ENCODE measurements at regions not wholly inside any gene's neighbourhood (a gene's known extent, or its start where the extent isn't known, plus 50 kb on each side); places are given as distances from the start of the nearest gene placed in this dataset.

DNA sequence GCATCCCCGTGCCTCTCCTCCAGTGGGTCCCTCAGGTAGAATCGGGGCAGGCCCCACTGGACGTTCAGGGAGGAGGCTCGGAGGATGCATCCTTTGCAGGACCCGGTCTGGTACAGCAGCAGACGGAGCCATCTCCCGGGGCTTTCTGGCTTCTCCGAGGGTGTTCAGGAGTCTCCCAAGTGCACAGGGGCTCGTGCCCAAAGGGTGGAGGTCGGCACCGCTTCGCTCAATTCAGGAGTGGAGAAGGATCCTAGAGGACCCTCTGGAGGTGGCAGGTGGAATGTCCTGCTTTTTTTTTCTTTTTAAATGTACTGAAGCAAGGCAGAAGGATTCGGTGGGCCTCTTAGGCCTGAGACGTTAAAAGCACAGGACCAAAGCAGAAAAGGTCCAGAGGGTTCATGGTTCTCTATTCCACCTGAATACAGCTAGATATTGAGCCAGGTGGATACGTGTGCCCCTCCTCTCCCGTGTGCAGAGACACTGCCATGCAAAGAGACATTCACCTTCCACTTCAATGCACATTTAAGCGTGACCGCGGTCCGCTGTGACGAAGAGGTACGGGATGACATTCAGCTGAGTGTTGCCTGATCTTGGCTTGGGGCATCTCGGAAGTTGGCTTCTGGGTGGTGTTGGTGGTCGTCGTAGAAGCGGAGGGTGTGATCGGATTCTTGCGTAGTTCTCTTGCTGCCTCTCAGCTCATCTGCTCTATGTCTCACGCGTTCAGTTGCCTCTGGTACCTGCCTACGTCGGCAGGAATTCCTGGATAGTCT, 281.2 kb upstream of the AGTR2 start:
- DNase-seq (peak in 2 of 4 donors; percentile 6 to 31), ATAC-seq (no peak)
- intact Hi-C loops (cut with DNase I): no loop called here
- Histone ChIP-seq H3K4me1 (peaks cover 6% of the 10 kb centered on the region), H3K36me3 (replicated peaks in 1 of 2; ENCODE audit: insufficient read depth in 1 of 2, low read depth in 2 of 2) (no peaks in the 10 kb centered on the region), H3K4me3 (no peak overlapping the region), H3K27me3 (no peaks in the 10 kb centered on the region), H3K27ac (no peak overlapping the region), H3K9me3 (no peaks in the 10 kb centered on the region)
- 94 to 96% methylated on average over 14 to 21 of the region's 32 CpGs for WGBS, 2 donors
- TF ChIP-seq CTCF (IDR thresholded peaks at IDR 0.05): no peak
- TF ChIP-seq POLR2A (IDR thresholded peaks at IDR 0.05): no peak

DNA sequence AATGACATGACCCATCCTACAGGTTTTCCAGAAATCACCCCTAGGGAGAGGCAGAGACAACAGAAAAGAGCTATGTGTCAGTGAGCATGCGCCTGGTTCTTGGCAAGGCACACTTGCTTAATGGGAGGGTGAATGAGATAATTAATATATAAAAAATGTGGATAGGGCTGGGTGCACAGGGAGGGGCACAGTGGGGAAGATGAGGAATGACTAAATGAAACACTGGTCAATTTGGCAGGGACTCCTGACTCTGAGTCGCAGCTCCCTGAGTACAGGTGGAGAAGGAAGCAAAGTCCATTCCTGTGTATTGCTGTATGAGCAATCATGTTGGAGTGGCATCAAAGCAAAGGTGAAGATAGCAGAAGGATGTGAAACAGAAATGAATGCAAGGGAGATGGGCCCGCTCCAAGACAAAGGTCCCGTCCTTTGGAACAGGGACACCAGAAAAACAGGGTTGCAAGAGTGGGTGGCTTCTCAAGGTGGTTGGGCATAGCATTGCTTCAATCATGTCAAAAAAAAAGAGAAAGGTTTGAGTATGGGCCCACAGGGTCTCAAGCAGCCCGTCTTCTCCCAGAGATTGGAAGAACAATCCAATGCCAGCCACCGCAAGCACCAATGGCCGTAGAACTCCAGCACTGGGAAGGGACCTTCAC, 278.4 kb upstream of the AGTR2 start:
- WGBS, 2 donors: 71 to 92% methylated on average over 5 to 6 of the region's 7 CpGs
- DNase-seq (peak in 1 of 4 donors; percentile 27), ATAC-seq (no peak)
- no peak for TF ChIP-seq CTCF (IDR thresholded peaks at IDR 0.05)
- no peak for TF ChIP-seq POLR2A (IDR thresholded peaks at IDR 0.05)
- Histone ChIP-seq H3K36me3 (replicated peaks in 1 of 2; ENCODE audit: insufficient read depth in 1 of 2, low read depth in 2 of 2) (no peaks in the 10 kb centered on the region), H3K9me3 (no peaks in the 10 kb centered on the region), H3K27me3 (no peaks in the 10 kb centered on the region), H3K27ac (peak overlapping the region in 1 of 4 donors; percentile 58), H3K4me3 (no peak overlapping the region), H3K4me1 (peaks cover 6% of the 10 kb centered on the region)
- intact Hi-C loops (cut with DNase I): no loop called here

DNA sequence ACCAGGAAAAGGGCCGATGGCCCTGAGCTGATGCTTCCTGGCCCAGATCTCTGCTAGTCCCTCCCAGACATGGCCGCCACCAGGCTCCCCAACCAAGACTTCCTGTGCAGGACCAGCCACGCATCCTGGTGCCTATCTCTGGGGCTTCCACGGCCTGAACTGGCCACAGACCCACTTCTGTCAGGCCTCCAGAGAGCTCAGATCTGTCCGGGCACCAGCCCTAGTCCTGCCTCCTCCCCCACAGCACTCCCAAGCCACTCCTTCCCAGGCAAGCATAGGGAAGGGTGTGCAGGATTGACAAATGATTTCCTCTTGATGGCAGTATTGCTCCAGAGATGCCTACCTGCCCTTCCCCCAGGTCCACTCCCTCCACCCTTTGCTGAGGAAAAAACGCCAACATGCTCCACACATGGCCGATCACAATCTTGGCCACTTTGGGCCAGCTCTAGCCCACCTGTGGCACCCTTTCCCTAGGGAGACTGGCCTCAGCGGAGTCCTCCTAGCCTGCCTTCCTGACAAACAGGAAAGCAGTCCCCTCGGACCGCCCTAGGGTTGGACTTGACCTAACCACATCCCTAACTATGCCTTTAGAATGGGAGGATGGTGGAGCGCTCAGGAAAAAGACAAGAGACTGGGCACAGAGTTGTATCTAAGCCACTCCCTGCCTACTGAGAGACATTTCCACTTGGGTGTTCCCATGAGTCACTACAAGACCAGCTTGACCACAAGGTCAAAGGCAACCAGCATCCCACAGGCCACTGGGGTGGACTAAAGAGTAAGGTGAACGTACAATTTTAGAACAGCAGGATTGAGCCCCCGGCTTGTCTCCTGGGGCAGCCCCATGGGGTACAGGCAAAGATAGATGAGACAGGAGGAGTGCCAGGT, 277.5 kb upstream of the AGTR2 start:
- DNase-seq (peak in 3 of 4 donors; percentile 69 to 85 (median 78)), ATAC-seq (peak; percentile 92)
- TF ChIP-seq CTCF (IDR thresholded peaks at IDR 0.05) (peak in 4 of 7 experiments; percentile 33 to 96 (median 84)), POLR2A (IDR thresholded peaks at IDR 0.05) (no peak)
- Histone ChIP-seq H3K4me1 (peaks cover 6% of the 10 kb centered on the region), H3K9me3 (no peaks in the 10 kb centered on the region), H3K4me3 (no peak overlapping the region), H3K27me3 (no peaks in the 10 kb centered on the region), H3K36me3 (replicated peaks in 1 of 2; ENCODE audit: insufficient read depth in 1 of 2, low read depth in 2 of 2) (no peaks in the 10 kb centered on the region), H3K27ac (peak overlapping the region in 2 of 4 donors; percentile 33 to 58)
- intact Hi-C loops (cut with DNase I): no loop called here
- WGBS, 2 donors: 50 to 79% methylated on average over 2 to 11 of the region's 13 CpGs

GRCh38 chrX:115894087-115894486, 276.5 kb upstream of the AGTR2 start:
- H3K36me3 ChIP-seq (replicated peaks in 1 of 2; ENCODE audit: insufficient read depth in 1 of 2, low read depth in 2 of 2): no peaks in the 10 kb centered on the region
- peak in 3 of 7 experiments; percentile 36 to 61 (median 54) for TF ChIP-seq CTCF (IDR thresholded peaks at IDR 0.05)
- TF ChIP-seq POLR2A (IDR thresholded peaks at IDR 0.05): no peak
- no peak overlapping the region for H3K4me3 ChIP-seq
- intact Hi-C loops (cut with DNase I): no loop called here
- ATAC-seq: no peak
- DNase-seq: peak in 2 of 4 donors; percentile 32 to 43
- H3K9me3 ChIP-seq: no peaks in the 10 kb centered on the region
- no peaks in the 10 kb centered on the region for H3K27me3 ChIP-seq
- WGBS, 2 donors: 43 to 74% methylated on average over 1 to 3 of the region's 4 CpGs
- H3K4me1 ChIP-seq: peaks cover 10% of the 10 kb centered on the region
- H3K27ac ChIP-seq: no peak overlapping the region
